B cell (primary cell): ENCODE measurements at regions not wholly inside any gene's neighbourhood (a gene's known extent, or its start where the extent isn't known, plus 50 kb on each side); places are given as distances from the start of the nearest gene placed in this dataset.

Experiments
- ATAC-seq: fragments of 200-7000 bp; cut with Tn5 transposase; one replicate; pipeline ENCODE4 v1.10.0; 2021; ENCODE audit warnings: low read depth, mild to moderate bottlenecking, moderate number of reproducible peaks, moderate library complexity
- CTCF ChIA-PET: fragments of 350-600 bp; sonication (Branson Sonifier 250); formaldehyde crosslinking; loops from one replicate; lab custom pipeline; 2021; ENCODE audit warnings: antibody characterized with exemption, inconsistent platforms; lab: Charles Lee
- POLR2A ChIA-PET: fragments of 350-600 bp; sonication (Branson Sonifier 250); formaldehyde crosslinking; loops from one replicate; lab custom pipeline; 2021; ENCODE audit warnings: antibody characterized with exemption; lab: Charles Lee
- DNase-seq: peaks from one replicate; pipeline ENCODE4 v3.0.0; 2013
- H2AFZ ChIP-seq: 2 replicates; pipeline ENCODE4 v1.6.1; 2012; ENCODE audit warnings: mild to moderate bottlenecking, low read depth, low read length; ENCODE audit not compliant: insufficient read depth, poor library complexity, severe bottlenecking
- H3K27ac ChIP-seq, 2 donors: 1 replicate in 1 of 2; 2 replicates in 1 of 2; pipeline ENCODE4 v1.5.1; 2012 to 2013; ENCODE audit warnings: low read length in 2 of 2, mild to moderate bottlenecking in 2 of 2, moderate library complexity in 1 of 2
- H3K27me3 ChIP-seq, 4 experiments: fragments of 200-600 bp in 1 of 4; sonication (generic) in 1 of 4; replicated peaks in 1 of 4; 1 replicate in 2 of 4; 2 replicates in 2 of 4; pipeline versions ENCODE4 v1.6.1 to v1.7.0; 2013 to 2016; ENCODE audit warnings: low read length in 3 of 4, mild to moderate bottlenecking in 2 of 4, mixed read lengths in 1 of 4, moderate library complexity in 1 of 4; ENCODE audit not compliant: insufficient read depth in 4 of 4, control insufficient read depth in 3 of 4; ENCODE audit errors: control extremely low read depth in 1 of 4
- H3K36me3 ChIP-seq, 2 experiments: replicated peaks in 1 of 2; 1 replicate in 1 of 2; 2 replicates in 1 of 2; pipeline versions ENCODE4 v1.6.1 to v1.7.1; 2013; ENCODE audit warnings: low read length in 1 of 2; ENCODE audit not compliant: insufficient read depth in 2 of 2, control insufficient read depth in 1 of 2; ENCODE audit errors: control extremely low read depth in 1 of 2, extremely low read depth in 1 of 2
- H3K4me1 ChIP-seq, 2 donors: fragments of 200-600 bp in 1 of 2; sonication (generic) in 1 of 2; 1 replicate in 1 of 2; 2 replicates in 1 of 2; pipeline versions ENCODE4 v1.5.1 to v1.6.1; 2013 to 2017; ENCODE audit warnings: low read length in 2 of 2; ENCODE audit not compliant: control insufficient read depth in 2 of 2, insufficient read depth in 2 of 2
- H3K4me2 ChIP-seq: replicated peaks from 2 replicates; pipeline ENCODE3; 2012; ENCODE audit warnings: mild to moderate bottlenecking, low read depth, low read length; ENCODE audit not compliant: poor library complexity, severe bottlenecking
- H3K4me3 ChIP-seq, 5 experiments: fragments of 200-600 bp in 1 of 5; sonication (generic) in 1 of 5; 1 replicate in 3 of 5; 2 replicates in 2 of 5; pipeline versions ENCODE4 v1.5.1 to v1.7.0; 2011 to 2016; ENCODE audit warnings: low read length in 4 of 5, mild to moderate bottlenecking in 4 of 5, low read depth in 2 of 5, control low read depth in 1 of 5, moderate library complexity in 1 of 5; ENCODE audit not compliant: insufficient read depth in 1 of 5; ENCODE audit errors: control extremely low read depth in 1 of 5, extremely low read depth in 1 of 5
- H3K79me2 ChIP-seq: fragments of 200-600 bp; sonication (generic); one replicate; pipeline ENCODE4 v1.6.0; 2016; ENCODE audit warnings: low read length; ENCODE audit not compliant: control insufficient read depth, insufficient read depth
- H3K9ac ChIP-seq: fragments of 200-600 bp; sonication (generic); 2 replicates; pipeline ENCODE4 v1.6.1; 2017; ENCODE audit warnings: mild to moderate bottlenecking, low read length, moderate library complexity
- H3K9me3 ChIP-seq, 3 donors: one replicate each; pipeline versions ENCODE4 v1.6.1 to v1.7.1; 2013; ENCODE audit warnings: low read length in 2 of 3; ENCODE audit not compliant: control insufficient read depth in 2 of 3, insufficient read depth in 1 of 3; ENCODE audit errors: control extremely low read depth in 1 of 3
- H4K20me1 ChIP-seq: 2 replicates; pipeline ENCODE4 v1.6.0; 2012; ENCODE audit warnings: mild to moderate bottlenecking, low read length; ENCODE audit not compliant: insufficient read depth, control insufficient read depth, poor library complexity, severe bottlenecking
- H3K27ac Mint-ChIP-seq: one replicate; pipeline ENCODE4 v1.8.0; 2021; ENCODE audit warnings: mixed read lengths
- H3K27me3 Mint-ChIP-seq: one replicate; pipeline ENCODE4 v1.8.0; 2021; ENCODE audit warnings: mixed read lengths
- H3K4me1 Mint-ChIP-seq: one replicate; pipeline ENCODE4 v1.8.0; 2021; ENCODE audit warnings: mixed read lengths
- H3K4me3 Mint-ChIP-seq: one replicate; pipeline ENCODE4 v1.8.0; 2021; ENCODE audit warnings: mixed read lengths
- H3K9me3 Mint-ChIP-seq: one replicate; pipeline ENCODE4 v1.8.0; 2022; ENCODE audit warnings: mixed read lengths; ENCODE audit not compliant: insufficient read depth
- CTCF ChIP-seq: fragments of 200-600 bp; IDR thresholded peaks from one replicate; pipeline ENCODE4 v1.8.0; 2022; ENCODE audit warnings: antibody characterized with exemption, mild to moderate bottlenecking
- EZH2 ChIP-seq: IDR thresholded peaks from 2 replicates; pipeline ENCODE4 v1.6.1; 2012; ENCODE audit warnings: borderline replicate concordance, low read depth, mild to moderate bottlenecking, moderate library complexity, low read length; ENCODE audit not compliant: insufficient read depth, poor library complexity, severe bottlenecking
- WGBS: methylation state at CpG from one replicate; pipeline ENCODE4 v1.1.5; 2013; ENCODE audit warnings: missing lambda C conversion rate; ENCODE audit not compliant: insufficient coverage; 5-methylcytosine and 5-hydroxymethylcytosine counted together
- intact Hi-C: fragments of 100-400 bp; cut with micrococcal nuclease; formaldehyde crosslinking; loops from one replicate; pipeline ENCODE4 v1.10.0; 2022

GRCh38 chr12:107225635-107226034 lies 132.3 kb upstream of the CRY1 start:
- POLR2A ChIA-PET, result no interaction called here
- peaks cover 0 to 3% (median 0%) of the 10 kb centered on the region in 3 donors for H3K9me3 ChIP-seq
- Mint-ChIP-seq H3K9me3 (no peaks in the 10 kb centered on the region), H3K4me1 (no peaks in the 10 kb centered on the region), H3K4me3 (no peak overlapping the region), H3K27ac (no peak overlapping the region), H3K27me3 (peaks cover 23% of the 10 kb centered on the region)
- no peak overlapping the region for H3K4me2 ChIP-seq
- H3K9ac ChIP-seq, result no peak overlapping the region
- H3K4me1 ChIP-seq, result no peaks in the 10 kb centered on the region
- no peak overlapping the region for H3K27ac ChIP-seq
- no peak for TF ChIP-seq EZH2
- WGBS, result 94% methylated on average over 4 of the region's 6 CpGs
- H3K79me2 ChIP-seq, result no peaks in the 10 kb centered on the region
- DNase-seq (no peak), ATAC-seq (no peak)
- H3K4me3 ChIP-seq, result no peak overlapping the region
- no peaks in the 10 kb centered on the region for H4K20me1 ChIP-seq
- CTCF ChIA-PET, result no interaction called here
- no peaks in the 10 kb centered on the region for H3K36me3 ChIP-seq
- H2AFZ ChIP-seq, result no peak overlapping the region
- peaks cover 0 to 4% (median under 1%) of the 10 kb centered on the region in 4 experiments for H3K27me3 ChIP-seq
- intact Hi-C loops, result no loop called here

- DNase-seq (no peak), ATAC-seq (no peak)
- Mint-ChIP-seq H3K27me3 (peaks cover 21% of the 10 kb centered on the region), H3K27ac (no peak overlapping the region), H3K4me1 (no peaks in the 10 kb centered on the region), H3K4me3 (no peak overlapping the region), H3K9me3 (no peaks in the 10 kb centered on the region)
- Histone ChIP-seq H3K4me3 (no peak overlapping the region), H3K4me2 (no peak overlapping the region), H3K36me3 (no peaks in the 10 kb centered on the region), H3K9me3 (peaks cover 0 to 3% (median 0%) of the 10 kb centered on the region in 3 donors), H3K79me2 (no peaks in the 10 kb centered on the region), H3K4me1 (no peaks in the 10 kb centered on the region), H2AFZ (no peak overlapping the region), H3K27ac (no peak overlapping the region), H3K27me3 (peaks cover 0 to 4% (median 0%) of the 10 kb centered on the region in 4 experiments), H4K20me1 (no peaks in the 10 kb centered on the region), H3K9ac (no peak overlapping the region)
- TF ChIP-seq EZH2, result no peak
- TF ChIP-seq CTCF, result no peak
- 88% methylated on average over 1 of the region's 2 CpGs for WGBS
- CTCF ChIA-PET, result no interaction called here
- intact Hi-C loops, result no loop called here
- POLR2A ChIA-PET, result no interaction called here
Measured at GRCh38 chr12:107226126-107226525, 132.8 kb upstream of the CRY1 start.
